ENCODE measurements at regions not wholly inside any gene's neighbourhood (a gene's known extent, or its start where the extent isn't known, plus 50 kb on each side); places are given as distances from the start of the nearest gene placed in this dataset.

GRCh38 chr16:50425648-50426047, 56.9 kb upstream of the BRD7 start:
- intact Hi-C loops (cut with micrococcal nuclease), result no loop called here
- no peak overlapping the region for H3K27ac ChIP-seq (ENCODE audit: low read depth in 1 of 2, low read length in 2 of 2)
- H3K4me1 Mint-ChIP-seq, result no peaks in the 10 kb centered on the region
- H3K4me3 Mint-ChIP-seq, result no peak overlapping the region
- no peak for DNase-seq
- H3K9ac ChIP-seq (ENCODE audit: insufficient read depth, low read length, poor library complexity, severe bottlenecking), result no peak overlapping the region
- no peaks in the 10 kb centered on the region for H4K20me1 ChIP-seq (ENCODE audit: insufficient read depth, low read length)
- H3K27ac Mint-ChIP-seq, result no peak overlapping the region
- no peaks in the 10 kb centered on the region for H3K4me1 ChIP-seq (ENCODE audit: control insufficient read depth in 1 of 2, insufficient read depth in 2 of 2, low read length in 2 of 2)
- H3K9me3 ChIP-seq (replicated peaks in 1 of 2; ENCODE audit: control insufficient read depth in 1 of 2, insufficient read depth in 1 of 2, low read length in 2 of 2), result no peaks in the 10 kb centered on the region
- no peak overlapping the region for H3K4me2 ChIP-seq (replicated peaks; ENCODE audit: extremely low read depth, low read length, poor library complexity, severe bottlenecking)
- WGBS (ENCODE audit: insufficient coverage), result 64% methylated on average over 4 of the region's 8 CpGs
- no peak overlapping the region for H2AFZ ChIP-seq (ENCODE audit: insufficient read depth, low read depth, low read length, poor library complexity, severe bottlenecking)
- no peaks in the 10 kb centered on the region for H3K36me3 ChIP-seq (replicated peaks in 1 of 2; ENCODE audit: control insufficient read depth in 1 of 2, insufficient read depth in 2 of 2, low read length in 2 of 2)
- peaks cover 1 to 5% (median 5%) of the 10 kb centered on the region in 3 donors for H3K27me3 Mint-ChIP-seq (ENCODE audit: low read depth in 3 of 3)
- no peaks in the 10 kb centered on the region for H3K79me2 ChIP-seq (ENCODE audit: insufficient read depth, low read length)
- no peak for TF ChIP-seq CTCF (IDR thresholded peaks at IDR 0.05)
- peaks cover 0 to 5% (median 1%) of the 10 kb centered on the region in 7 donors for H3K9me3 Mint-ChIP-seq
- H3K4me3 ChIP-seq (replicated peaks in 1 of 3; ENCODE audit: low read depth in 2 of 3, low read length in 3 of 3), result no peak overlapping the region
- no peaks in the 10 kb centered on the region for H3K27me3 ChIP-seq (ENCODE audit: control insufficient read depth in 2 of 2, insufficient read depth in 2 of 2, low read length in 2 of 2)
- H3K36me3 Mint-ChIP-seq, result no peaks in the 10 kb centered on the region

- 89% methylated on average over 3 of the region's 3 CpGs for WGBS (ENCODE audit: insufficient coverage)
These were observed 56.3 kb upstream of the BRD7 start for GRCh38 chr16:50425044-50425443.

More at GRCh38 chr16:50425044-50425443, 56.3 kb upstream of the BRD7 start:
- no peaks in the 10 kb centered on the region for H3K4me1 ChIP-seq (ENCODE audit: control insufficient read depth in 1 of 2, insufficient read depth in 2 of 2, low read length in 2 of 2)
- H3K27ac ChIP-seq (ENCODE audit: low read depth in 1 of 2, low read length in 2 of 2), result no peak overlapping the region
- Mint-ChIP-seq H3K4me1 (no peaks in the 10 kb centered on the region), H3K4me3 (no peak overlapping the region), H3K9me3 (peaks cover 2 to 11% (median 6%) of the 10 kb centered on the region in 7 donors), H3K27ac (no peak overlapping the region), H3K36me3 (no peaks in the 10 kb centered on the region), H3K27me3 (ENCODE audit: low read depth in 3 of 3) (peaks cover 3 to 8% (median 7%) of the 10 kb centered on the region in 3 donors)
- H3K4me3 ChIP-seq (replicated peaks in 1 of 3; ENCODE audit: low read depth in 2 of 3, low read length in 3 of 3), result no peak overlapping the region
- no peak overlapping the region for H2AFZ ChIP-seq (ENCODE audit: insufficient read depth, low read depth, low read length, poor library complexity, severe bottlenecking)
- no peaks in the 10 kb centered on the region for H3K36me3 ChIP-seq (replicated peaks in 1 of 2; ENCODE audit: control insufficient read depth in 1 of 2, insufficient read depth in 2 of 2, low read length in 2 of 2)
- H3K79me2 ChIP-seq (ENCODE audit: insufficient read depth, low read length), result no peaks in the 10 kb centered on the region
- no peaks in the 10 kb centered on the region for H3K27me3 ChIP-seq (ENCODE audit: control insufficient read depth in 2 of 2, insufficient read depth in 2 of 2, low read length in 2 of 2)
- DNase-seq, result no peak
- no peaks in the 10 kb centered on the region for H4K20me1 ChIP-seq (ENCODE audit: insufficient read depth, low read length)
- no peak overlapping the region for H3K9ac ChIP-seq (ENCODE audit: insufficient read depth, low read length, poor library complexity, severe bottlenecking)
- peaks cover 0 to under 1% of the 10 kb centered on the region in 2 donors for H3K9me3 ChIP-seq (replicated peaks in 1 of 2; ENCODE audit: control insufficient read depth in 1 of 2, insufficient read depth in 1 of 2, low read length in 2 of 2)
- intact Hi-C loops (cut with micrococcal nuclease), result no loop called here
- no peak for TF ChIP-seq CTCF (IDR thresholded peaks at IDR 0.05)
- H3K4me2 ChIP-seq (replicated peaks; ENCODE audit: extremely low read depth, low read length, poor library complexity, severe bottlenecking), result no peak overlapping the region

Measured in CD14-positive monocyte (primary cell).